ES-I3 (cell line): ENCODE measurements at regions not wholly inside any gene's neighbourhood (a gene's known extent, or its start where the extent isn't known, plus 50 kb on each side); places are given as distances from the start of the nearest gene placed in this dataset.
A peak's percentile ranks its signal among the peaks of the same experiment; 100 is the strongest.
"Not testable (repeated sequence)": the region's sequence is repeated elsewhere in the genome, so short reads cannot be mapped to it uniquely, and the experiment has no call there.

Experiments
- H3K36me3 ChIP-seq: 2 replicates; pipeline ENCODE4 v1.6.1; 2013; ENCODE audit warnings: mild to moderate bottlenecking, low read length, control low read depth, moderate library complexity; ENCODE audit not compliant: insufficient read depth
- H3K4me1 ChIP-seq: 2 replicates; pipeline ENCODE4 v1.6.1; 2013; ENCODE audit warnings: mild to moderate bottlenecking, control low read depth, low read length; ENCODE audit not compliant: insufficient read depth
- H3K9ac ChIP-seq: 2 replicates; pipeline ENCODE4 v1.6.1; 2013; ENCODE audit warnings: low read depth, mild to moderate bottlenecking, low read length, moderate library complexity
- H3K9me3 ChIP-seq: 2 replicates; pipeline ENCODE4 v1.6.1; 2013; ENCODE audit warnings: mild to moderate bottlenecking, low read length, moderate library complexity; ENCODE audit not compliant: control insufficient read depth, insufficient read depth

- not testable (repeated sequence) for H3K4me1 ChIP-seq, H3K36me3 ChIP-seq, H3K9ac ChIP-seq, H3K9me3 ChIP-seq
These were observed 1410.7 kb downstream of the UQCRFS1 start for GRCh38 chr19:27802293-27802692.

- Histone ChIP-seq H3K9me3 (no peaks in the 10 kb centered on the region), H3K4me1 (no peaks in the 10 kb centered on the region; the same call in 1 of the 2 replicates), H3K36me3 (no peaks in the 10 kb centered on the region)
These were observed 1416.4 kb downstream of the UQCRFS1 start for GRCh38 chr19:27796540-27796939.

GRCh38 chr19:27796073-27796472 lies 1416.9 kb downstream of the UQCRFS1 start:
- Histone ChIP-seq H3K36me3 (no peaks in the 10 kb centered on the region), H3K4me1 (no peaks in the 10 kb centered on the region; the same call in 1 of the 2 replicates), H3K9ac (no peak overlapping the region), H3K9me3 (no peaks in the 10 kb centered on the region)

More at GRCh38 chr19:27796540-27796939, 1416.4 kb downstream of the UQCRFS1 start:
- no peak overlapping the region for H3K9ac ChIP-seq

- no peak overlapping the region for H3K9ac ChIP-seq
- H3K4me1 ChIP-seq: no peaks in the 10 kb centered on the region; the same call in 1 of the 2 replicates
- no peaks in the 10 kb centered on the region for H3K36me3 ChIP-seq
These were observed 1417.6 kb downstream of the UQCRFS1 start for GRCh38 chr19:27795369-27795768.

GRCh38 chr19:27794494-27795042 lies 1418.4 kb downstream of the UQCRFS1 start:
- H3K36me3 ChIP-seq: no peaks in the 10 kb centered on the region
- peak overlapping the region; percentile 81 for H3K9ac ChIP-seq
- no peaks in the 10 kb centered on the region for H3K9me3 ChIP-seq
- H3K4me1 ChIP-seq: no peaks in the 10 kb centered on the region; the same call in 1 of the 2 replicates

More at GRCh38 chr19:27795369-27795768, 1417.6 kb downstream of the UQCRFS1 start:
- no peaks in the 10 kb centered on the region for H3K9me3 ChIP-seq

- H3K9ac ChIP-seq: peak overlapping the region; percentile 81
- H3K9me3 ChIP-seq: no peaks in the 10 kb centered on the region
- H3K36me3 ChIP-seq: no peaks in the 10 kb centered on the region
- no peaks in the 10 kb centered on the region; the same call in 1 of the 2 replicates for H3K4me1 ChIP-seq
These were observed 1419.1 kb downstream of the UQCRFS1 start for GRCh38 chr19:27793644-27794493.

- H3K9ac ChIP-seq: peak overlapping the region; percentile 81
- H3K36me3 ChIP-seq: no peaks in the 10 kb centered on the region
- H3K4me1 ChIP-seq: no peaks in the 10 kb centered on the region; the same call in 1 of the 2 replicates
- H3K9me3 ChIP-seq: no peaks in the 10 kb centered on the region
These were observed 1419.8 kb downstream of the UQCRFS1 start for GRCh38 chr19:27793128-27793643.

- Histone ChIP-seq H3K9ac (peak overlapping the region; percentile 81), H3K4me1 (no peaks in the 10 kb centered on the region; the same call in 1 of the 2 replicates), H3K9me3 (no peaks in the 10 kb centered on the region), H3K36me3 (no peaks in the 10 kb centered on the region)
These were observed 1420.3 kb downstream of the UQCRFS1 start for GRCh38 chr19:27792576-27793127.

GRCh38 chr19:27780367-27781075 lies 1432.4 kb downstream of the UQCRFS1 start:
- Histone ChIP-seq H3K9me3 (no peaks in the 10 kb centered on the region), H3K36me3 (peaks cover 3% of the 10 kb centered on the region; the same call in 1 of the 2 replicates), H3K4me1 (no peaks in the 10 kb centered on the region), H3K9ac (no peak overlapping the region)

- Histone ChIP-seq H3K36me3 (peaks cover 3% of the 10 kb centered on the region; the same call in 1 of the 2 replicates), H3K4me1 (no peaks in the 10 kb centered on the region), H3K9me3 (no peaks in the 10 kb centered on the region), H3K9ac (no peak overlapping the region)
These were observed 1433.0 kb downstream of the UQCRFS1 start for GRCh38 chr19:27779954-27780353.

GRCh38 chr19:27777726-27778125 lies 1435.2 kb downstream of the UQCRFS1 start:
- Histone ChIP-seq H3K4me1 (no peaks in the 10 kb centered on the region), H3K9me3 (no peaks in the 10 kb centered on the region), H3K9ac (no peak overlapping the region), H3K36me3 (peaks cover 3% of the 10 kb centered on the region; the same call in 1 of the 2 replicates)

GRCh38 chr19:27777242-27777641 lies 1435.7 kb downstream of the UQCRFS1 start:
- Histone ChIP-seq H3K9ac (no peak overlapping the region), H3K4me1 (no peaks in the 10 kb centered on the region), H3K9me3 (no peaks in the 10 kb centered on the region), H3K36me3 (peaks cover 3% of the 10 kb centered on the region; the same call in 1 of the 2 replicates)

- Histone ChIP-seq H3K36me3 (peaks cover 3% of the 10 kb centered on the region; the same call in 1 of the 2 replicates), H3K4me1 (no peaks in the 10 kb centered on the region), H3K9ac (no peak overlapping the region), H3K9me3 (no peaks in the 10 kb centered on the region)
These were observed 1436.4 kb downstream of the UQCRFS1 start for GRCh38 chr19:27776524-27776923.

- H3K9me3 ChIP-seq: no peaks in the 10 kb centered on the region
- peaks cover 3% of the 10 kb centered on the region; the same call in 1 of the 2 replicates for H3K36me3 ChIP-seq
These were observed 1436.9 kb downstream of the UQCRFS1 start for GRCh38 chr19:27776020-27776419.

More at GRCh38 chr19:27776020-27776419, 1436.9 kb downstream of the UQCRFS1 start:
- no peaks in the 10 kb centered on the region for H3K4me1 ChIP-seq
- no peak overlapping the region for H3K9ac ChIP-seq
